Activated effector memory CD4-positive, alpha-beta T cell treated with Interleukin-2 at 50 U/mL for 16 hours (primary cell): ENCODE measurements at regions not wholly inside any gene's neighbourhood (a gene's known extent, or its start where the extent isn't known, plus 50 kb on each side); places are given as distances from the start of the nearest gene placed in this dataset.
A peak's percentile ranks its signal among the peaks of the same experiment; 100 is the strongest.
"Not testable (repeated sequence)": the region's sequence is repeated elsewhere in the genome, so short reads cannot be mapped to it uniquely, and the experiment has no call there.

Experiments
- DNase-seq: peaks from one replicate; pipeline ENCODE4 v3.0.0-alpha.2; 2020

GRCh38 chr14:21941885-21942284, 268.3 kb upstream of the OR4E1 start:
- no peak for DNase-seq

GRCh38 chr14:21940887-21941856, 267.6 kb upstream of the OR4E1 start:
- DNase-seq, result peak; percentile 10

GRCh38 chr14:21939836-21940235, 266.2 kb upstream of the OR4E1 start:
- no peak for DNase-seq

- no peak for DNase-seq
Measured at GRCh38 chr14:21937996-21938395, 264.4 kb upstream of the OR4E1 start.

GRCh38 chr14:21933681-21934080, 260.1 kb upstream of the OR4E1 start:
- DNase-seq, result no peak

GRCh38 chr14:21924479-21924878, 250.9 kb upstream of the OR4E1 start:
- peak; percentile 51 for DNase-seq

- DNase-seq, result peak; percentile 14
Measured at GRCh38 chr14:21923820-21924219, 250.2 kb upstream of the OR4E1 start.

- no peak for DNase-seq
Measured at GRCh38 chr14:21921453-21921852, 247.8 kb upstream of the OR4E1 start.

GRCh38 chr14:21917699-21918436, 244.2 kb upstream of the OR4E1 start:
- DNase-seq, result peak; percentile 15

- DNase-seq, result no peak
Measured at GRCh38 chr14:21915826-21916225, 242.2 kb upstream of the OR4E1 start.

- DNase-seq, result peak; percentile 55
Measured at GRCh38 chr14:21913759-21914158, 240.1 kb upstream of the OR4E1 start.

GRCh38 chr14:21912367-21912766, 238.7 kb upstream of the OR4E1 start:
- DNase-seq, result no peak

GRCh38 chr14:21911877-21912276, 238.3 kb upstream of the OR4E1 start:
- DNase-seq, result no peak

GRCh38 chr14:21910260-21910659, 236.6 kb upstream of the OR4E1 start:
- no peak for DNase-seq

- DNase-seq, result peak; percentile 25
Measured at GRCh38 chr14:21902561-21903181, 229.1 kb upstream of the OR4E1 start.

- not testable (repeated sequence) for DNase-seq
Measured at GRCh38 chr14:21894898-21895194, 221.2 kb upstream of the OR4E1 start.

- DNase-seq, result peak; percentile 34
Measured at GRCh38 chr14:21894003-21894897, 220.6 kb upstream of the OR4E1 start.

- DNase-seq, result no peak
Measured at GRCh38 chr14:21891921-21892320, 218.3 kb upstream of the OR4E1 start.

GRCh38 chr14:21884995-21885394, 211.4 kb upstream of the OR4E1 start:
- no peak for DNase-seq

- no peak for DNase-seq
Measured at GRCh38 chr14:21882226-21882625, 208.6 kb upstream of the OR4E1 start.

GRCh38 chr14:21880918-21881317, 207.3 kb upstream of the OR4E1 start:
- no peak for DNase-seq

GRCh38 chr14:21875791-21876190, 202.2 kb upstream of the OR4E1 start:
- no peak for DNase-seq

- no peak for DNase-seq
Measured at GRCh38 chr14:21874946-21875345, 201.3 kb upstream of the OR4E1 start.
